ENCODE measurements at regions not wholly inside any gene's neighbourhood (a gene's known extent, or its start where the extent isn't known, plus 50 kb on each side); places are given as distances from the start of the nearest gene placed in this dataset.

- no peak for DNase-seq (ENCODE audit: low spot score)
Observed at GRCh38 chr15:70200511-70201424, 103.1 kb upstream of the TLE3 start.

- DNase-seq (ENCODE audit: low spot score) = no peak
Observed at GRCh38 chr15:70199540-70200410, 102.1 kb upstream of the TLE3 start.

- DNase-seq (ENCODE audit: low spot score) = no peak
Observed at GRCh38 chr15:70199124-70199482, 101.4 kb upstream of the TLE3 start.

GRCh38 chr15:70198441-70199123 lies 100.9 kb upstream of the TLE3 start:
- no peak for DNase-seq (ENCODE audit: low spot score)

- DNase-seq (ENCODE audit: low spot score) = no peak
Observed at GRCh38 chr15:70197945-70198361, 100.2 kb upstream of the TLE3 start.

GRCh38 chr15:70197318-70197944 lies 99.7 kb upstream of the TLE3 start:
- DNase-seq (ENCODE audit: low spot score) = no peak

GRCh38 chr15:70196372-70197316 lies 98.9 kb upstream of the TLE3 start:
- no peak for DNase-seq (ENCODE audit: low spot score)

GRCh38 chr15:70195587-70196305 lies 98.0 kb upstream of the TLE3 start:
- DNase-seq (ENCODE audit: low spot score) = no peak

GRCh38 chr15:70195171-70195570 lies 97.5 kb upstream of the TLE3 start:
- no peak for DNase-seq (ENCODE audit: low spot score)

- DNase-seq (ENCODE audit: low spot score) = no peak
Observed at GRCh38 chr15:70194266-70194665, 96.5 kb upstream of the TLE3 start.

GRCh38 chr15:70193734-70194133 lies 96.0 kb upstream of the TLE3 start:
- DNase-seq (ENCODE audit: low spot score) = no peak

- no peak for DNase-seq (ENCODE audit: low spot score)
Observed at GRCh38 chr15:70192490-70192889, 94.8 kb upstream of the TLE3 start.

GRCh38 chr15:70192041-70192440 lies 94.3 kb upstream of the TLE3 start:
- DNase-seq (ENCODE audit: low spot score) = no peak

- DNase-seq (ENCODE audit: low spot score) = no peak
Observed at GRCh38 chr15:70190965-70191364, 93.2 kb upstream of the TLE3 start.

GRCh38 chr15:70189826-70190695 lies 92.3 kb upstream of the TLE3 start:
- DNase-seq (ENCODE audit: low spot score) = no peak

GRCh38 chr15:70188286-70188685 lies 90.6 kb upstream of the TLE3 start:
- DNase-seq (ENCODE audit: low spot score) = no peak

GRCh38 chr15:70187331-70187730 lies 89.6 kb upstream of the TLE3 start:
- DNase-seq (ENCODE audit: low spot score) = no peak

GRCh38 chr15:70186152-70186551 lies 88.4 kb upstream of the TLE3 start:
- DNase-seq (ENCODE audit: low spot score) = no peak

GRCh38 chr15:70185251-70185711 lies 87.6 kb upstream of the TLE3 start:
- no peak for DNase-seq (ENCODE audit: low spot score)
